Ovary (tissue), 7 donors: ENCODE measurements at regions not wholly inside any gene's neighbourhood (a gene's known extent, or its start where the extent isn't known, plus 50 kb on each side); places are given as distances from the start of the nearest gene placed in this dataset.

Experiments used
- DNase-seq, 5 donors: peaks; one replicate each; pipeline ENCODE4 v3.0.0-alpha.2; 2019 to 2020
- H3K27ac ChIP-seq, 2 donors: fragments of 200-600 bp; one replicate each; pipeline versions ENCODE4 v1.5.1 to v1.8.0; 2019 to 2022
- H3K27me3 ChIP-seq: fragments of 200-600 bp; one replicate; pipeline ENCODE4 v1.8.0; 2022
- H3K36me3 ChIP-seq: fragments of 200-600 bp; sonication (generic); one replicate; pipeline ENCODE4 v1.5.1; 2019
- H3K4me1 ChIP-seq: one replicate; pipeline ENCODE4 v1.8.1; 2013; ENCODE audit warnings: mild to moderate bottlenecking, moderate library complexity; ENCODE audit not compliant: insufficient read depth
- H3K4me3 ChIP-seq: fragments of 200-600 bp; sonication (generic); one replicate; pipeline ENCODE4 v1.5.1; 2017
- H3K9me3 ChIP-seq, 2 donors: fragments of 200-600 bp in 1 of 2; sonication (generic) in 1 of 2; one replicate each; pipeline versions ENCODE4 v1.5.1 to v1.8.1; 2013 to 2019; ENCODE audit warnings: mild to moderate bottlenecking in 1 of 2, moderate library complexity in 1 of 2
- EP300 ChIP-seq: sonication (generic); formaldehyde crosslinking; IDR thresholded peaks from one replicate; pipeline ENCODE4 v1.6.1; 2017; ENCODE audit warnings: antibody characterized with exemption
- POLR2A ChIP-seq: fragments of 450-650 bp; IDR thresholded peaks from one replicate; pipeline ENCODE4 v1.6.1; 2017; ENCODE audit warnings: antibody characterized with exemption, mild to moderate bottlenecking, moderate library complexity
- WGBS, 3 donors: extraction: QIAGEN DNeasy Blood & Tissue Kit in 1 of 3; methylation state at CpG; one replicate each; pipeline versions ENCODE4 v1.1.5 to v1.1.7; 2013 to 2017; 5-methylcytosine and 5-hydroxymethylcytosine counted together
- intact Hi-C, 4 donors: fragments of 100-400 bp; cut with DNase I; formaldehyde crosslinking; loops; one replicate each; pipeline versions ENCODE4 v1.11.0 to v1.15.1; 2022 to 2023
- TF ChIP-seq, protein P1 (sequence below), 3 donors: fragments of 450-650 bp in 2 of 3; fragments of 200-600 bp in 1 of 3; IDR thresholded peaks; one replicate each; pipeline versions ENCODE4 v1.5.1 to v1.8.0; 2016 to 2022; ENCODE audit warnings: antibody characterized with exemption in 3 of 3, mild to moderate bottlenecking in 1 of 3
- donor health status: DM: no; HTN: no; CAD: no; lungs with moderate emphysema.
- donor health status: DM: no; HTN: no; CAD: no.
- donor health status: Bipolar disorder and iron deficiency.
- donor health status: DM: no; HTN: no; CAD: no.
- donor health status: DM: yes; HTN: yes; CAD: no.

DNA sequence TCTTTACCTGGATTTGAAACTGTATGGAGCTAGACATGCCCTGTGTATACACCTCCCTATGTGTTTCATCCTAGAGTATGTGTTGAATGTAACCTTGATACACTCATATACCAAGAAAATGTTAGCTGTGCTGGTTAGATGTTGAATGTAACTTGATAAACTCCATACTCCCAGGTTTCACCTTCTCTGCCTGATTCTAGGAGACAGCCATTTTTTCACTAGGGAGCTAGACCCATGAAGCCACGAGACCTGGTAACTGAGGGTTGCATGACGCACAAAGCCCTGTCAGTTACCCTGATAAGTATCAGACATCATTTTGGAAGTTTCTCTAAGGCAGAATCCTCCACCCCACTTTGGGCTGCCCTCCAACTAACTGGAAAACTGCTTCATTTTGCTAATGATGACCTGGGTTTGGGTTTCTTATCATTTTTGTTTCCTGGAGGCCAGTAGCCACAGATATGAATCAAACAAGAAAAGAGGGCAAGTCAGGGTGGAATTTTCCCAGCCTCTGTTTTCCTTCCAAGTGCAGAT, 478.5 kb upstream of the KIF2A start:
- no peaks in the 10 kb centered on the region for H3K9me3 ChIP-seq
- intact Hi-C loops, result no loop called here
- H3K4me3 ChIP-seq, result no peak overlapping the region
- H3K27me3 ChIP-seq, result no peaks in the 10 kb centered on the region
- H3K36me3 ChIP-seq, result no peaks in the 10 kb centered on the region
- 73 to 83% (median 80%) methylated on average over 2 of the region's 2 CpGs for WGBS, 3 donors
- no peak overlapping the region for H3K27ac ChIP-seq
- DNase-seq, result no peak
- H3K4me1 ChIP-seq, result no peaks in the 10 kb centered on the region
- no peak for TF ChIP-seq EP300
- TF ChIP-seq, protein P1, sequence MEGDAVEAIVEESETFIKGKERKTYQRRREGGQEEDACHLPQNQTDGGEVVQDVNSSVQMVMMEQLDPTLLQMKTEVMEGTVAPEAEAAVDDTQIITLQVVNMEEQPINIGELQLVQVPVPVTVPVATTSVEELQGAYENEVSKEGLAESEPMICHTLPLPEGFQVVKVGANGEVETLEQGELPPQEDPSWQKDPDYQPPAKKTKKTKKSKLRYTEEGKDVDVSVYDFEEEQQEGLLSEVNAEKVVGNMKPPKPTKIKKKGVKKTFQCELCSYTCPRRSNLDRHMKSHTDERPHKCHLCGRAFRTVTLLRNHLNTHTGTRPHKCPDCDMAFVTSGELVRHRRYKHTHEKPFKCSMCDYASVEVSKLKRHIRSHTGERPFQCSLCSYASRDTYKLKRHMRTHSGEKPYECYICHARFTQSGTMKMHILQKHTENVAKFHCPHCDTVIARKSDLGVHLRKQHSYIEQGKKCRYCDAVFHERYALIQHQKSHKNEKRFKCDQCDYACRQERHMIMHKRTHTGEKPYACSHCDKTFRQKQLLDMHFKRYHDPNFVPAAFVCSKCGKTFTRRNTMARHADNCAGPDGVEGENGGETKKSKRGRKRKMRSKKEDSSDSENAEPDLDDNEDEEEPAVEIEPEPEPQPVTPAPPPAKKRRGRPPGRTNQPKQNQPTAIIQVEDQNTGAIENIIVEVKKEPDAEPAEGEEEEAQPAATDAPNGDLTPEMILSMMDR (IDR thresholded peaks at IDR 0.05), result no peak
- TF ChIP-seq POLR2A, result no peak

DNA sequence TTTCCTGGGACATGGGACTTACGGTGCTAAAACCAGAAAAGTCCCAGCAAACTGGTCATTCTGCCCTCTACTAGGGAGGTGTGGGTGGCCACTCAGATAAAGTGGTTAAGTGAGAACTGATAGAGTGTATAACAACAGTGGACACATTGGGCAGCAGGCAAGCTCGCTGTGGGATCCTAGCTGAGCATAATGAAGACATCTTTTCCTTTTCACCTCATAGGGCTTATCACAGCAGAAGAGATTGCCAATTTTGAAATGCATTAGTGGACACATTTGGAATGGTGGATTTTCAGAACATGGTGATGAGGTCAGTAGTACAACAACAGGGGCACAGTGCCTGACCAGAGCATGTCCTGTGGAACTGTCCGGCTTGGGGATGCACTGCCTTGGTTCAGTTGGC, 477.1 kb upstream of the KIF2A start:
- Histone ChIP-seq H3K9me3 (no peaks in the 10 kb centered on the region), H3K27me3 (no peaks in the 10 kb centered on the region), H3K27ac (no peak overlapping the region), H3K4me1 (no peaks in the 10 kb centered on the region), H3K4me3 (no peak overlapping the region), H3K36me3 (no peaks in the 10 kb centered on the region)
- DNase-seq, result no peak
- TF ChIP-seq, protein P1 (IDR thresholded peaks at IDR 0.05), result no peak
- no peak for TF ChIP-seq EP300
- no peak for TF ChIP-seq POLR2A
- 87 to 95% (median 87%) methylated on average over 3 of the region's 3 CpGs for WGBS, 3 donors
- intact Hi-C loops, result no loop called here

DNA sequence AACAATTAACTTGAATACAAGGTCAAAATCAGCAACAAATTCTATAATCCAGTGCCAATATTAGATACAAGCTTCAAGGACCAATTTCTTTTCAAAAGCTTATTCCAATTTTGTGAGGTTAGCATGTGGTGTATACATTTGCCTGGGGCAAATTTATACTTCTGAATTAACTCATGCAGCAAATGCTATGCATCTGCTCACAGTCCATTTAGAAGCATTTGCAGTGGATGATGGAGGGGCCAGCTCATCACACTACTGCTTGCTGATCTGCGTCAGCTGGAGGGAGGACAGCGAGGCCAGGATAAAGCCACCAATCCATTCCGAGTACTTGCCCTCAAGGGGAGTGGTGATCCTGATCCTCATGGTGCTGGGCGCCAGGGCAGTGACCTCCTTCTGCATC, 474.3 kb upstream of the KIF2A start:
- no peak overlapping the region for H3K27ac ChIP-seq
- no peaks in the 10 kb centered on the region for H3K4me1 ChIP-seq
- no peaks in the 10 kb centered on the region for H3K36me3 ChIP-seq
- WGBS, 3 donors, result 93 to 98% (median 95%) methylated on average over 4 of the region's 4 CpGs
- TF ChIP-seq EP300 (no peak), POLR2A (no peak)
- TF ChIP-seq, protein P1 (IDR thresholded peaks at IDR 0.05), result no peak
- H3K4me3 ChIP-seq, result no peak overlapping the region
- intact Hi-C loops, result no loop called here
- H3K9me3 ChIP-seq, result no peaks in the 10 kb centered on the region
- no peaks in the 10 kb centered on the region for H3K27me3 ChIP-seq
- DNase-seq, result no peak

DNA sequence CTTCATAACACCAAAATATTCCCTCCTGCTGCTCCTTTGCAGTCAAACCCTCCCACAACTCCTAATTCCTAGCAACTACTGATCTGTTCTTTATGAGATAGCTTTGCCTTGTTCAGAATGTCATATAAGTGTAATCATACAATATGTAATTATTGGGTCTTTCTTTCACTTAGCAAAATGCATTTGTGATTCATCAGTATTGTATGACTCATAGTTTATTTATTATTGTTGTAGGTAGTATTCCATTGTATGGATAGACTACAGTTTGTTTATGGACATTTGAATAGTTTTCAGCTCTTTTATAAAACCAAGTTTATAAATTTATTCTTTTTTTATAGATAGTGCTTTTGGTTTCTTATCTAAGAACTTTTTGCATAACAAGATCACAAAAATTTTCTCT, 468.2 kb upstream of the KIF2A start:
- TF ChIP-seq POLR2A, result no peak
- TF ChIP-seq, protein P1 (IDR thresholded peaks at IDR 0.05), result no peak
- no peak for TF ChIP-seq EP300
- intact Hi-C loops, result no loop called here
- DNase-seq, result no peak
- no peaks in the 10 kb centered on the region for H3K36me3 ChIP-seq
- no peaks in the 10 kb centered on the region for H3K9me3 ChIP-seq
- no peak overlapping the region for H3K4me3 ChIP-seq
- no peak overlapping the region for H3K27ac ChIP-seq
- H3K4me1 ChIP-seq, result no peaks in the 10 kb centered on the region
- H3K27me3 ChIP-seq, result no peaks in the 10 kb centered on the region
